GM19099 (cell line): ENCODE measurements at regions not wholly inside any gene's neighbourhood (a gene's known extent, or its start where the extent isn't known, plus 50 kb on each side); places are given as distances from the start of the nearest gene placed in this dataset.

ENCODE experiments used
- POLR2A ChIP-seq: IDR thresholded peaks from 3 replicates; pipeline ENCODE4 v1.6.1; 2011; ENCODE audit warnings: low read depth; ENCODE audit not compliant: insufficient read length; ENCODE audit errors: extremely low read depth

- TF ChIP-seq POLR2A, result no peak
These were observed 682.3 kb upstream of the IGFBP3 start for GRCh38 chr7:46603296-46603752.

- TF ChIP-seq POLR2A, result no peak
These were observed 679.3 kb upstream of the IGFBP3 start for GRCh38 chr7:46600340-46600739.

GRCh38 chr7:46589286-46589685 lies 668.2 kb upstream of the IGFBP3 start:
- no peak for TF ChIP-seq POLR2A

- TF ChIP-seq POLR2A, result no peak
These were observed 665.3 kb upstream of the IGFBP3 start for GRCh38 chr7:46586406-46586805.

- TF ChIP-seq POLR2A, result no peak
These were observed 662.6 kb upstream of the IGFBP3 start for GRCh38 chr7:46583656-46584055.

- no peak for TF ChIP-seq POLR2A
These were observed 660.2 kb upstream of the IGFBP3 start for GRCh38 chr7:46581268-46581667.

GRCh38 chr7:46580766-46581165 lies 659.7 kb upstream of the IGFBP3 start:
- no peak for TF ChIP-seq POLR2A

- TF ChIP-seq POLR2A, result no peak
These were observed 656.3 kb upstream of the IGFBP3 start for GRCh38 chr7:46577394-46577793.

GRCh38 chr7:46576950-46577349 lies 655.9 kb upstream of the IGFBP3 start:
- TF ChIP-seq POLR2A, result no peak

GRCh38 chr7:46572691-46573090 lies 651.6 kb upstream of the IGFBP3 start:
- TF ChIP-seq POLR2A, result no peak

- no peak for TF ChIP-seq POLR2A
These were observed 650.9 kb upstream of the IGFBP3 start for GRCh38 chr7:46571996-46572395.

GRCh38 chr7:46569133-46569465 lies 648.0 kb upstream of the IGFBP3 start:
- no peak for TF ChIP-seq POLR2A

- TF ChIP-seq POLR2A, result no peak
These were observed 647.5 kb upstream of the IGFBP3 start for GRCh38 chr7:46568420-46569132.

- TF ChIP-seq POLR2A, result no peak
These were observed 646.8 kb upstream of the IGFBP3 start for GRCh38 chr7:46567858-46568257.

- TF ChIP-seq POLR2A, result no peak
These were observed 645.2 kb upstream of the IGFBP3 start for GRCh38 chr7:46566097-46566774.
